Fibroblast of mammary gland (primary cell): ENCODE measurements at regions not wholly inside any gene's neighbourhood (a gene's known extent, or its start where the extent isn't known, plus 50 kb on each side); places are given as distances from the start of the nearest gene placed in this dataset.

Experiments used
- DNase-seq: peaks from one replicate; pipeline ENCODE4 v3.0.0-alpha.2; 2010; ENCODE audit warnings: low read depth
- H3K4me3 ChIP-seq: 2 replicates; pipeline ENCODE4 v1.5.1; 2011; ENCODE audit warnings: low read depth, mild to moderate bottlenecking, low read length, moderate library complexity; ENCODE audit not compliant: control insufficient read depth
- TF ChIP-seq, protein P1 (sequence below): conservative IDR thresholded peaks from 2 replicates; pipeline ENCODE4 v1.5.1; 2011; ENCODE audit warnings: low read depth, low read length, inconsistent platforms; ENCODE audit not compliant: control insufficient read depth, insufficient read depth

DNA sequence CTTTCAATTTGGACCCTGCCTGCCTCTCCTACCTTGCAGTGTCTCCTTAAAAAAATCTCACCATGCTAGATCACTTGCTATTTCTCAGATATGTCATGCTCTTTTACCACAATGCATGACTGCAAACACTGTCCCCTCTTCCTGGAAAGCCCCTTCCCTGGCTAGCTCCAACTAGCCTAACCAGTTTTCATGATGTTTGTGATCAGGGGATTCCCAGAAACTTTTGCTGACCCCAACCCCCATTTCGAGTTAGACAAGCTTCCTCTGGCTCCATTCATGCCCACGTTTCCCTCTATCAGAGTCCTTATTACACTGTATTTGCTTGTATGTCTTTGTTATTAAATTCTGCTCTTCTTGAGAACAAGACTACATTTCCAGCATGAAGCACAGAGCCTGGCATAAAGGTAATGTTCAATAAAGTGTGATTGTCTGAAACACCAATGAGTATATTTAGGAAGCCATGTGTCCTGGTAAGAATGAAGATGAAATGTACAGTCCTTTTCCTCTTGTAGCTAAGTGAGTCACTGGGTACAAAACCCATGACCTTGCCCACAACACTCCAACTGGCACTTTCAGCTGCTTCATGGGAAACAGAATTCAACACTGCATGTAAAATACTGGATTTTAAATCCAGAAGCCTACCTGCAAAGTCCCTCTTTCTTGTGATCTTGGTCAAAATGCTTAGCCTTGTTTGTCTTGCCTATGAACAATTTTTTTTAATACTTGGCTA lies 62.0 kb upstream of the ATL2 start:
- no peak for DNase-seq

DNA sequence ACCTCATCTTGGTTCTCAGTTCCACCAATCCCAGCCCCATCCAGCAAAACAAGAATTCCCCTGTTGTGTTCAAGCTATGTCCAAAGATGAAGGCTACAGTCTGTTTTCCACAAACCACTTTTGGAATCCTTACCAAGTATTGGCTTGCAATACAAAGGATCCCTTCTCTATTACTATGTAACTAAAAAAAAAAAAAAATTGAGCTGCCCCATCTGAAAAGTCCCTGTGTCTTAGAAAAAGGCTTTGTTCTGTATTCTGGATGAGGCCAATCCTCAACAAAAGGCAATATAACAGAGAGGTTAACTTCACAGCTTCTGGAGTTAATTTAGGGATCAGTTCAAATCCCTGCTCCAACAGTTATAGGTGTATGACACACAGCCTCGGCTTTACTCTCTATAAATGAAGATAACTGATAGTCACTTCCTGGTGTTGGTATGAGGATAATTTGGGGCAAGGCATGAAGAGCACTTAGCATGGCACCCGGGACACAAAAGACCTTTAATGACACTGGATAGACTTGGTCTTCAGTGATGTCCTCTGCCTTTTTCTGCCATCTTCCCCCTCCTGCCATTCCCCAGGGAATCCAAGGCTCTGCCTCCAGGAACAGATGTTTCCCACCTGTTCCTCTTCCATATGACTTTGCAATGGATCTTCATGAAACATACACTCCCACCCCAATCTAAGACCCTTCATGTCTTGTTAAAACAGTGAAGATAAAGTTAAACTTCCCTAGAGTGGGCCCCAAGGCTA lies 61.2 kb upstream of the ATL2 start:
- no peak overlapping the region for H3K4me3 ChIP-seq
- no peak for DNase-seq
- TF ChIP-seq, protein P1, sequence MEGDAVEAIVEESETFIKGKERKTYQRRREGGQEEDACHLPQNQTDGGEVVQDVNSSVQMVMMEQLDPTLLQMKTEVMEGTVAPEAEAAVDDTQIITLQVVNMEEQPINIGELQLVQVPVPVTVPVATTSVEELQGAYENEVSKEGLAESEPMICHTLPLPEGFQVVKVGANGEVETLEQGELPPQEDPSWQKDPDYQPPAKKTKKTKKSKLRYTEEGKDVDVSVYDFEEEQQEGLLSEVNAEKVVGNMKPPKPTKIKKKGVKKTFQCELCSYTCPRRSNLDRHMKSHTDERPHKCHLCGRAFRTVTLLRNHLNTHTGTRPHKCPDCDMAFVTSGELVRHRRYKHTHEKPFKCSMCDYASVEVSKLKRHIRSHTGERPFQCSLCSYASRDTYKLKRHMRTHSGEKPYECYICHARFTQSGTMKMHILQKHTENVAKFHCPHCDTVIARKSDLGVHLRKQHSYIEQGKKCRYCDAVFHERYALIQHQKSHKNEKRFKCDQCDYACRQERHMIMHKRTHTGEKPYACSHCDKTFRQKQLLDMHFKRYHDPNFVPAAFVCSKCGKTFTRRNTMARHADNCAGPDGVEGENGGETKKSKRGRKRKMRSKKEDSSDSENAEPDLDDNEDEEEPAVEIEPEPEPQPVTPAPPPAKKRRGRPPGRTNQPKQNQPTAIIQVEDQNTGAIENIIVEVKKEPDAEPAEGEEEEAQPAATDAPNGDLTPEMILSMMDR, result no peak

More for the DNA sequence above, 62.0 kb upstream of the ATL2 start:
- H3K4me3 ChIP-seq, result no peak overlapping the region
- TF ChIP-seq, protein P1, result no peak

DNA sequence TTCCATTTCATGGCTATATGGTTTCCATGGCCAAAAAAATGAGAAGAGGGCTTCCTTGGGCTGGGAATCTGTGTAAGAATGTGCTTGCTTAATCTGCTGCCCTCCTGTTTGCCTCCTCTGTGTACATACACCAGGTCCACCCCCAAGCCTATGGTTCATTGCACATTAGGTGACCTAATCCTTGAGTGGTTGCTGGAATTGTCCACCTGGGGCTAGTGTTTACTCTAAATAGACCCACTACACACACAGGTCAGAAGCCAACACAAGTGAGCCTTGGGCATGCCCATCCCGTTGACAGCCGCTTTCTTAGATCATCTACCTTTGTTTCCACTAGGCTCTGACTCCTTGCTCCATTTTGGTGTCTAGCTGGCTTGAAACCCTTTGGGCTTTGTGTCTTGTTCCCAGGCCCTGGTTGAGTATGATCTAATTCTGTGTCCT lies 59.2 kb upstream of the ATL2 start:
- H3K4me3 ChIP-seq, result no peak overlapping the region
- no peak for DNase-seq
- TF ChIP-seq, protein P1, result no peak

DNA sequence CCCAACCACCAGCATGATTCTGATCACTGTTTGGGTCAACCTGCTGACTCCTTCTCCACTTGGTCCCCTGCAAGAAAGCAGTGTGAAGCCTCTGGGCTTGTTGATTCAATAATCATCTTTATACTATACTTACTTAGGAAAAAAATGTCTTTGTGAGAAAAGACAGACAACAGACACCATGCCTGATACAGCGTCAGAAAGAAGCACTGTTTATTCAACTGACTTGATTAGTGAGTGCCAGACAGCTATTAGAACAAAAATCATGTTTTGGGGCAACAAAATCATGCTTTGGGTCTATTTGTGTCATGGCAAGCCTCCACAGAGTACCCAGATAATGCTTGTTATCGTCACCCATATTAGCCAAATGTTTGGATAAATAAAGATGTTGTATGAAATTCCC lies 58.7 kb upstream of the ATL2 start:
- DNase-seq, result no peak
- H3K4me3 ChIP-seq, result no peak overlapping the region
- TF ChIP-seq, protein P1, result no peak

DNA sequence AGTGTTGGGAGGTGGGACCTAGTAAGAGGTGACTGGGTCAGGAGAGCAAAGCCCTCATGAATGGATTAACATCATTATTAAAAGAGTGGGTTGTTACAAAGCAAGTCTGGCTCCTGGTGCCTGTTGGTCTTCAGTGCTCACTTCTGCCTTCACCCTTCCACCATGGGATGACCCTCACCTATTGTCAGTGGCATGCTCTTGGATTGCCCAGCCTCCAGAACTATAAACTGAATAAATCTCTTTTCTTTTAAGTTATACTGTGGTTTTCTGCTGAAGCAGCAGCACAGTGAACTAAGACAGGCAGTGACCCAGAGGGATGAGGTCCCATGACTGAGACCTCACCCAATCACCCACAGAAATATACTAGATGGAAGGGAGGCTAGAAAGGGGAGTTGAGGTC lies 57.5 kb upstream of the ATL2 start:
- H3K4me3 ChIP-seq, result no peak overlapping the region
- TF ChIP-seq, protein P1, result no peak
- DNase-seq, result no peak

DNA sequence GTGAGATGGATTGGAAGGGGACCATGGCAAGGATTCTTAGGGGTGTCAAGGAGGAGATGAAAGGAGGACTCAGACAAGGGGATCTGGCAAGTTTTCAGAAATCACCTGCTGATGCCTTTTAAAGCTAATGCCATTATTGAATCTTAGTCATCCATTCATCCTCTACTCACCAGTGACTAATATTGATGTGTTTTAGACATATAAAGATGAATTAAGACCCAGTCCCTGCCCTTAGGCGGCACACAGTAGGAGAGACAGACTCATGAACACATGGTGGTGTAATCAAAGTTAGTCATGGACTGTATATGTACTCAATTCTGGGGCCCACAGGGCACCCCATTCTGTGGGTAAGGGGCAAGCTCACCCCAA lies 56.5 kb upstream of the ATL2 start:
- H3K4me3 ChIP-seq, result no peak overlapping the region
- peak; percentile 23 for DNase-seq
- TF ChIP-seq, protein P1, result no peak
